Fibroblast of the aortic adventitia (primary cell): ENCODE measurements at regions not wholly inside any gene's neighbourhood (a gene's known extent, or its start where the extent isn't known, plus 50 kb on each side); places are given as distances from the start of the nearest gene placed in this dataset.
A peak's percentile ranks its signal among the peaks of the same experiment; 100 is the strongest.

Experiments used
- DNase-seq: peaks from one replicate; pipeline ENCODE4 v3.0.0-alpha.2; 2010; ENCODE audit warnings: low read depth
- H3K4me3 ChIP-seq: 2 replicates; pipeline ENCODE4 v1.5.1; 2011; ENCODE audit warnings: low read depth, mild to moderate bottlenecking, control low read depth, low read length, moderate library complexity
- TF ChIP-seq, protein P1 (sequence below): IDR thresholded peaks from 2 replicates; pipeline ENCODE4 v1.5.1; 2011; ENCODE audit warnings: mild to moderate bottlenecking, low read length, control low read depth, inconsistent platforms; ENCODE audit not compliant: insufficient read depth

DNA sequence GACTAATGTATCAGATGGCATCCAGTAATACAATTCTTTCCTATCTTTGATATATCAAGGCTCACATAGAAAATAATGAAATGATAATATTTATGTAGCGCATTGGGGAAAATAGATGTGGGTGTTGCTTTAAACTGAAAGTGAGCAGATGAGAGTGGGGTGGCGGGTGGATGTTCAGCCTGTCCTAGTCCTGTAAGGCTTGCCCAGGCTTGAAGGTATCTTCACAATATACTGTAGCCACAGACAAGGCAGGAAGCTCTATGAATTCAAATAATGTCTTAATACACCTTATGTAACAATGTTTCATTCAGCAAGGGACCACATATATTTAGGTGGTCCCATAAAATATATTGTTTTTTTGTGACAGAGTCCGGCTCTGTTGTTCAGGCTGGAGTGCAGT lies 334.9 kb upstream of the NAALADL2 start:
- no peak overlapping the region for H3K4me3 ChIP-seq
- DNase-seq: no peak
- TF ChIP-seq, protein P1, sequence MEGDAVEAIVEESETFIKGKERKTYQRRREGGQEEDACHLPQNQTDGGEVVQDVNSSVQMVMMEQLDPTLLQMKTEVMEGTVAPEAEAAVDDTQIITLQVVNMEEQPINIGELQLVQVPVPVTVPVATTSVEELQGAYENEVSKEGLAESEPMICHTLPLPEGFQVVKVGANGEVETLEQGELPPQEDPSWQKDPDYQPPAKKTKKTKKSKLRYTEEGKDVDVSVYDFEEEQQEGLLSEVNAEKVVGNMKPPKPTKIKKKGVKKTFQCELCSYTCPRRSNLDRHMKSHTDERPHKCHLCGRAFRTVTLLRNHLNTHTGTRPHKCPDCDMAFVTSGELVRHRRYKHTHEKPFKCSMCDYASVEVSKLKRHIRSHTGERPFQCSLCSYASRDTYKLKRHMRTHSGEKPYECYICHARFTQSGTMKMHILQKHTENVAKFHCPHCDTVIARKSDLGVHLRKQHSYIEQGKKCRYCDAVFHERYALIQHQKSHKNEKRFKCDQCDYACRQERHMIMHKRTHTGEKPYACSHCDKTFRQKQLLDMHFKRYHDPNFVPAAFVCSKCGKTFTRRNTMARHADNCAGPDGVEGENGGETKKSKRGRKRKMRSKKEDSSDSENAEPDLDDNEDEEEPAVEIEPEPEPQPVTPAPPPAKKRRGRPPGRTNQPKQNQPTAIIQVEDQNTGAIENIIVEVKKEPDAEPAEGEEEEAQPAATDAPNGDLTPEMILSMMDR: no peak

DNA sequence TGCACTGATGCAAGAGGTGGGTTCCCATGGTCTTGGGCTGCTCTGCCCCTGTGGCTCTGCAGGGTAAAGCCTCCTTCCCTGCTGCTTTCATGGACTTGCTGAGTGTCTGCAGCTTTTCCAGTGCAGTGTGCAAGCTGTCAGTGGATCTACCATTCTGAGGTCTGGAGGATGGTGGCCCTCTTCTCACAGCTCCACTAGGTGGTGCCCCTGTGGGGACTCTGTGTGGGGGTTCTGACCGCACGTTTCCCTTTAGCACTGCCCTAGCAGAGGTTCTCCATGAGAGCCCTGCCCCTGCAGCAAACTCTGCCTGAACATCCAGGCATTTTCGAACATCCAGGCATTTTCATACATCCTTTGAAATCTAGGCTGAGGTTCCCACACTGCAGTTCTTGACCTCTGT lies 329.8 kb upstream of the NAALADL2 start:
- DNase-seq: no peak
- TF ChIP-seq, protein P1: no peak
- H3K4me3 ChIP-seq: no peak overlapping the region

DNA sequence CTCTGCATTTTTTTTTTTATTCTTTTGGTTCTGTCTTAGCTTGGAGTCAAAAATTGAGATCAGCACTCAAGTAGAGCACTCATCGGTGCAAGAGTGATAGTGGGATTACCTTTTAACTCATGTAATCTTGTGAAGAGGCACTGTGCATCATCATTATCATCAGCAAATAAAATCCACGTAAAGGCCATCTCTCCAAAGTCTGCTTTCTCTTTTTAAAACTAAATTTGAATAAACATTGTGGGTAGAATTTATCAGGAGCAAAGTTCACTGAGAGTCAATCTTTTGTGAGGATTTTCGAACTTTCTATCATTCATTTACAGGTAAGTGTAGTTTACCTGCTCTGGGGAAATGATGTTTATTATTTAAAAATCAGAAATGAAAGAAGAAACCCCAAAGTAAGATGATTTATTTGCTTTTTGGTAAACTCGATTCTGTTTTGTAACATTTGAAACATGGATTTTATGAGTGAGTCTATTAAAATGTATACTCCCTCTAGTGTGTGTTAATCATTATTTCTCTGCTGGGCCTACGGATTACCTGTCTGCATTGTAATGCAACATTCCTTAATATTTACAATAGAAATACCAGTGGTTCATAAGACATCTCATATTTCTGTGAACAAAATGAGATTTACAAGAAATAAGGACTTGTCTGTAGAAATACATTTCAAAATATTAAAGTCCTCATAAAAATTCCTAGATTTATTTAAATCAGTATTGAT lies 327.7 kb upstream of the NAALADL2 start:
- TF ChIP-seq, protein P1: no peak
- DNase-seq: no peak
- H3K4me3 ChIP-seq: no peak overlapping the region

DNA sequence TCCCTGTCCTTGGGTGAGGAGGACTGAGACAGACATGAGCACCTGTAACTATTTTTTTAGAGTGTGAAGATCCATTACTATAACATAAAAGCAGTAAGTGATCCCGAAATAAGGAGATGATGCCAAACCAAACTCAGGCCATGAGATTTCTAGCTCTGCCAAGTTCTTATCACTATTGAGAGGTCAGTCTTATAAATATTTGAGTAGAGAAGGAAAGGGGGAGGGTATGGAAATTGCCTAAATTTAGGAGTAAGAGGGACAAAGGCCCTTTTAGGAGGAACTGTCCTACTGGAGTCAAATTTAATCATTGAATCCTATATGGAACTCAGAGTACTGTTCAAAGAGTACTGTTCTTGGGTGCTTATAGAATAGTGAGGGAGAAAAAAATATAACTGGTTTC lies 326.9 kb upstream of the NAALADL2 start:
- TF ChIP-seq, protein P1: no peak
- no peak overlapping the region for H3K4me3 ChIP-seq
- no peak for DNase-seq

DNA sequence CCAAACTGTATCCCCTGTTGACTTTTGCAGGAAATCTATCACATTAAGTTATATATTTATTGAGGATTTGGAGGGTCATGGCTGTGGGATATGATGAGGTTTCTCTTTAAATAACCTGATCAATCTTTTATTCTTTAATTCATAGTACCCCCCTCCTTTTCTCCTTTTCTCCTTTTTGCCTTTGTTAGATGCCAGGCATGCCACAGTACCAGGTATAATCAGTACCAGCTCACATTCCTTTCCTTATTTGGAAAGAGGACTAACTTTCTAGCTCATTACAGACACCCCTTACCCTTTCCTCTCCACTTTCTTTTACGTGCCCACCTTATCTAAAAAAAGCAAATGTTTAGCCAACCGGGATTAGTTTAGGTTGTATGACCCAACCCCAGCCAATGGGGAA lies 326.4 kb upstream of the NAALADL2 start:
- no peak overlapping the region for H3K4me3 ChIP-seq
- TF ChIP-seq, protein P1: no peak
- DNase-seq: no peak

DNA sequence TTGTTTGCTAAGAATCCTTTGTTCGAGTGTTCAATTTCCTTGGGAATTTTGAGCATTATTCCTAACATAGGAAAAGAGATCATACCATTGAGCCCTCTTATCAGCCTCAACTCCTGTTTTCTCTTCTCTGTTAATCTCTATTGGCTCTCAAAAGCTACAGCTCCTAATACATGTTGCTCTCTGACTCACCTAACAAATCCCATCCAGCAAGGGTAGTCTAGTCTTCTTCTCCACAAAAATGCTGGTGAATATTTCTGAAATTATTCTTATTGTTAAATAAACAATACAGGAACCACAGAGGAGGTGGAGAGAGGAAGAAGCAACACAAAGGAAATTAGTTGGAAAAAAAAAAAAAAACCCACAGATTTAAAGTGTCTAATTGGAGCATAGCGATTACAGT lies 325.8 kb upstream of the NAALADL2 start:
- no peak overlapping the region for H3K4me3 ChIP-seq

More for the DNA sequence above, 325.8 kb upstream of the NAALADL2 start:
- DNase-seq: peak; percentile 46
- TF ChIP-seq, protein P1: no peak
